HepG2 (cell line): ENCODE measurements at regions not wholly inside any gene's neighbourhood (a gene's known extent, or its start where the extent isn't known, plus 50 kb on each side); places are given as distances from the start of the nearest gene placed in this dataset.

Source experiments
- KMT2A ChIP-seq: sonication (generic); formaldehyde crosslinking; IDR thresholded peaks from 2 replicates; pipeline ENCODE4 v1.4.0; 2020; ENCODE audit warnings: missing genetic modification reagents
- POLR2A ChIP-seq, 2 experiments: IDR thresholded peaks; 2 replicates each; pipeline ENCODE4 v1.6.1; 2011; ENCODE audit warnings: low read depth in 2 of 2, low read length in 2 of 2, mild to moderate bottlenecking in 1 of 2, moderate library complexity in 1 of 2; ENCODE audit not compliant: insufficient read depth in 1 of 2
- ZNF609 ChIP-seq: sonication (generic); formaldehyde crosslinking; IDR thresholded peaks from 2 replicates; pipeline ENCODE4 v1.4.0; 2020; ENCODE audit warnings: mild to moderate bottlenecking, missing genetic modification reagents, borderline replicate concordance
- TF ChIP-seq, protein P1 (sequence below): sonication (generic); formaldehyde crosslinking; IDR thresholded peaks from 2 replicates; pipeline ENCODE4 v1.4.0; 2020; ENCODE audit warnings: missing genetic modification reagents, mild to moderate bottlenecking, borderline replicate concordance
- TF ChIP-seq, protein P2 (sequence below): sonication (generic); formaldehyde crosslinking; IDR thresholded peaks from 2 replicates; pipeline ENCODE4 v1.4.0; 2020; ENCODE audit warnings: missing genetic modification reagents, mild to moderate bottlenecking, borderline replicate concordance

GRCh38 chr11:10631761-10632160 is 61.8 kb downstream of the IRAG1 start:
- TF ChIP-seq, protein P1, sequence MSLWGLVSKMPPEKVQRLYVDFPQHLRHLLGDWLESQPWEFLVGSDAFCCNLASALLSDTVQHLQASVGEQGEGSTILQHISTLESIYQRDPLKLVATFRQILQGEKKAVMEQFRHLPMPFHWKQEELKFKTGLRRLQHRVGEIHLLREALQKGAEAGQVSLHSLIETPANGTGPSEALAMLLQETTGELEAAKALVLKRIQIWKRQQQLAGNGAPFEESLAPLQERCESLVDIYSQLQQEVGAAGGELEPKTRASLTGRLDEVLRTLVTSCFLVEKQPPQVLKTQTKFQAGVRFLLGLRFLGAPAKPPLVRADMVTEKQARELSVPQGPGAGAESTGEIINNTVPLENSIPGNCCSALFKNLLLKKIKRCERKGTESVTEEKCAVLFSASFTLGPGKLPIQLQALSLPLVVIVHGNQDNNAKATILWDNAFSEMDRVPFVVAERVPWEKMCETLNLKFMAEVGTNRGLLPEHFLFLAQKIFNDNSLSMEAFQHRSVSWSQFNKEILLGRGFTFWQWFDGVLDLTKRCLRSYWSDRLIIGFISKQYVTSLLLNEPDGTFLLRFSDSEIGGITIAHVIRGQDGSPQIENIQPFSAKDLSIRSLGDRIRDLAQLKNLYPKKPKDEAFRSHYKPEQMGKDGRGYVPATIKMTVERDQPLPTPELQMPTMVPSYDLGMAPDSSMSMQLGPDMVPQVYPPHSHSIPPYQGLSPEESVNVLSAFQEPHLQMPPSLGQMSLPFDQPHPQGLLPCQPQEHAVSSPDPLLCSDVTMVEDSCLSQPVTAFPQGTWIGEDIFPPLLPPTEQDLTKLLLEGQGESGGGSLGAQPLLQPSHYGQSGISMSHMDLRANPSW (CRISPR knock-in tag) = no peak
- TF ChIP-seq ZNF609 (CRISPR knock-in tag) (no peak), POLR2A (IDR thresholded peaks at IDR 0.05; ENCODE audit: insufficient read depth in 1 of 2, low read depth in 2 of 2, low read length in 2 of 2) (no peak), KMT2A (CRISPR knock-in tag) (no peak)
- TF ChIP-seq, protein P2, sequence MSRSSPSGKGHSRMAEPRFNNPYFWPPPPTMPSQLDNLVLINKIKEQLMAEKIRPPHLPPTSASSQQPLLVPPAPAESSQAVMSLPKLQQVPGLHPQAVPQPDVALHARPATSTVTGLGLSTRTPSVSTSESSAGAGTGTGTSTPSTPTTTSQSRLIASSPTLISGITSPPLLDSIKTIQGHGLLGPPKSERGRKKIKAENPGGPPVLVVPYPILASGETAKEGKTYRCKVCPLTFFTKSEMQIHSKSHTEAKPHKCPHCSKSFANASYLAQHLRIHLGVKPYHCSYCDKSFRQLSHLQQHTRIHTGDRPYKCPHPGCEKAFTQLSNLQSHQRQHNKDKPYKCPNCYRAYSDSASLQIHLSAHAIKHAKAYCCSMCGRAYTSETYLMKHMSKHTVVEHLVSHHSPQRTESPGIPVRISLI = no peak
